ENCODE measurements at regions not wholly inside any gene's neighbourhood (a gene's known extent, or its start where the extent isn't known, plus 50 kb on each side); places are given as distances from the start of the nearest gene placed in this dataset.

GRCh38 chr4:167767281-167767680 lies 325.1 kb upstream of the ANXA10 start:
- TF ChIP-seq CTCF (IDR thresholded peaks at IDR 0.05; ENCODE audit: extremely low read depth, insufficient read depth, missing control alignments), result no peak
- in situ Hi-C loops (cut with MboI; ENCODE audit: low pct_unique_long_range_greater_than_20kb, low sequenced_read_pairs, unreplicated experiment), result no loop called here
- DNase-seq (ENCODE audit: low spot score), result no peak

GRCh38 chr4:167774646-167775045 lies 317.7 kb upstream of the ANXA10 start:
- TF ChIP-seq CTCF (IDR thresholded peaks at IDR 0.05; ENCODE audit: extremely low read depth, insufficient read depth, missing control alignments), result no peak
- in situ Hi-C loops (cut with MboI; ENCODE audit: low pct_unique_long_range_greater_than_20kb, low sequenced_read_pairs, unreplicated experiment), result no loop called here
- no peak for DNase-seq (ENCODE audit: low spot score)

GRCh38 chr4:167775375-167775774 lies 317.0 kb upstream of the ANXA10 start:
- no peak for DNase-seq (ENCODE audit: low spot score)
- in situ Hi-C loops (cut with MboI; ENCODE audit: low pct_unique_long_range_greater_than_20kb, low sequenced_read_pairs, unreplicated experiment), result no loop called here
- no peak for TF ChIP-seq CTCF (IDR thresholded peaks at IDR 0.05; ENCODE audit: extremely low read depth, insufficient read depth, missing control alignments)

- in situ Hi-C loops (cut with MboI; ENCODE audit: low pct_unique_long_range_greater_than_20kb, low sequenced_read_pairs, unreplicated experiment), result no loop called here
- no peak for DNase-seq (ENCODE audit: low spot score)
- no peak for TF ChIP-seq CTCF (IDR thresholded peaks at IDR 0.05; ENCODE audit: extremely low read depth, insufficient read depth, missing control alignments)
Observed at GRCh38 chr4:167779280-167779679, 313.1 kb upstream of the ANXA10 start.

- in situ Hi-C loops (cut with MboI; ENCODE audit: low pct_unique_long_range_greater_than_20kb, low sequenced_read_pairs, unreplicated experiment), result no loop called here
- DNase-seq (ENCODE audit: low spot score), result no peak
- TF ChIP-seq CTCF (IDR thresholded peaks at IDR 0.05; ENCODE audit: extremely low read depth, insufficient read depth, missing control alignments), result no peak
Observed at GRCh38 chr4:167779864-167780263, 312.5 kb upstream of the ANXA10 start.

- in situ Hi-C loops (cut with MboI; ENCODE audit: low pct_unique_long_range_greater_than_20kb, low sequenced_read_pairs, unreplicated experiment), result no loop called here
- no peak for TF ChIP-seq CTCF (IDR thresholded peaks at IDR 0.05; ENCODE audit: extremely low read depth, insufficient read depth, missing control alignments)
Observed at GRCh38 chr4:167784826-167785225, 307.5 kb upstream of the ANXA10 start.

GRCh38 chr4:167785523-167785922 lies 306.8 kb upstream of the ANXA10 start:
- in situ Hi-C loops (cut with MboI; ENCODE audit: low pct_unique_long_range_greater_than_20kb, low sequenced_read_pairs, unreplicated experiment), result no loop called here
- DNase-seq (ENCODE audit: low spot score), result no peak
- no peak for TF ChIP-seq CTCF (IDR thresholded peaks at IDR 0.05; ENCODE audit: extremely low read depth, insufficient read depth, missing control alignments)

More at GRCh38 chr4:167784826-167785225, 307.5 kb upstream of the ANXA10 start:
- DNase-seq (ENCODE audit: low spot score), result no peak

Data from GM13977 (cell line).